Transverse colon (tissue), 3 donors: ENCODE measurements at regions not wholly inside any gene's neighbourhood (a gene's known extent, or its start where the extent isn't known, plus 50 kb on each side); places are given as distances from the start of the nearest gene placed in this dataset.

Source experiments
- POLR2A ChIP-seq: fragments of 450-650 bp; IDR thresholded peaks from one replicate; pipeline ENCODE4 v1.6.1; 2016; ENCODE audit warnings: antibody characterized with exemption, mild to moderate bottlenecking, moderate library complexity
- TF ChIP-seq, protein P1 (sequence below), 5 experiments: fragments of 200-600 bp in 3 of 5; fragments of 450-650 bp in 2 of 5; sonication (generic) in 3 of 5; IDR thresholded peaks; 1 replicate in 2 of 5; 2 replicates in 3 of 5; pipeline ENCODE4 v1.5.1; 2016 to 2017; ENCODE audit warnings: antibody characterized with exemption in 5 of 5, inconsistent platforms in 3 of 5, mild to moderate bottlenecking in 2 of 5, moderate library complexity in 1 of 5

DNA sequence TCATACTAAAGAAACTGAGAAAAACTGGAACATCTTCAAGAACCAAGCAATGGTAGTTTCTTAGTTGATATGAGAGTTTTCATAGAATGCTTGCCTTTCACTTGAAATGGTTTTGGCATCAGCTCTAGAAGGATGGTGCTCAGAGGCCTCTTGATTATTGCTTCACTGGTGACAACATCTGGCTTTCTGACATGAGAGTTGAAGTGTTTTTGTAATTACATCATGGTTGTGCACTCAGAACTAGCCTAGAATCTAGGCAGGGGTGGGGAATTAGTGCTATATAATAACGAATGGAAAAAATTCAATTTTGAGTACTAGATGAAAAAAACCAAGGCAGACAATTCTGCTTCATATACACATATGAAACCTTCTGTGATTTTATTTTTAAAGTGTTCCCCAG lies 172.8 kb upstream of the LMNTD1 start:
- TF ChIP-seq, protein P1, sequence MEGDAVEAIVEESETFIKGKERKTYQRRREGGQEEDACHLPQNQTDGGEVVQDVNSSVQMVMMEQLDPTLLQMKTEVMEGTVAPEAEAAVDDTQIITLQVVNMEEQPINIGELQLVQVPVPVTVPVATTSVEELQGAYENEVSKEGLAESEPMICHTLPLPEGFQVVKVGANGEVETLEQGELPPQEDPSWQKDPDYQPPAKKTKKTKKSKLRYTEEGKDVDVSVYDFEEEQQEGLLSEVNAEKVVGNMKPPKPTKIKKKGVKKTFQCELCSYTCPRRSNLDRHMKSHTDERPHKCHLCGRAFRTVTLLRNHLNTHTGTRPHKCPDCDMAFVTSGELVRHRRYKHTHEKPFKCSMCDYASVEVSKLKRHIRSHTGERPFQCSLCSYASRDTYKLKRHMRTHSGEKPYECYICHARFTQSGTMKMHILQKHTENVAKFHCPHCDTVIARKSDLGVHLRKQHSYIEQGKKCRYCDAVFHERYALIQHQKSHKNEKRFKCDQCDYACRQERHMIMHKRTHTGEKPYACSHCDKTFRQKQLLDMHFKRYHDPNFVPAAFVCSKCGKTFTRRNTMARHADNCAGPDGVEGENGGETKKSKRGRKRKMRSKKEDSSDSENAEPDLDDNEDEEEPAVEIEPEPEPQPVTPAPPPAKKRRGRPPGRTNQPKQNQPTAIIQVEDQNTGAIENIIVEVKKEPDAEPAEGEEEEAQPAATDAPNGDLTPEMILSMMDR (IDR thresholded peaks at IDR 0.05): no peak
- TF ChIP-seq POLR2A: no peak
